Lung (tissue), 11 donors: ENCODE measurements at regions not wholly inside any gene's neighbourhood (a gene's known extent, or its start where the extent isn't known, plus 50 kb on each side); places are given as distances from the start of the nearest gene placed in this dataset.
A peak's percentile ranks its signal among the peaks of the same experiment; 100 is the strongest.

Source experiments
- ATAC-seq: fragments of 200-7000 bp; cut with Tn5 transposase; one replicate; pipeline ENCODE4 v1.9.1; 2020; ENCODE audit warnings: moderate number of reproducible peaks; ENCODE audit not compliant: insufficient read depth, low FRiP score
- DNase-seq, 3 donors: peaks; one replicate each; pipeline ENCODE4 v3.0.0-alpha.2; 2013 to 2017
- H3K27ac ChIP-seq, 2 donors: one replicate each; pipeline ENCODE4 v1.5.1; 2013; ENCODE audit warnings: mild to moderate bottlenecking in 2 of 2, moderate library complexity in 2 of 2, control low read depth in 1 of 2, inconsistent platforms in 1 of 2, low read depth in 1 of 2, low read length in 1 of 2
- H3K27me3 ChIP-seq, 3 donors: one replicate each; pipeline ENCODE4 v1.5.1; 2013; ENCODE audit warnings: low read length in 2 of 3; ENCODE audit not compliant: control insufficient read depth in 3 of 3, insufficient read depth in 3 of 3
- H3K36me3 ChIP-seq, 4 donors: one replicate each; pipeline ENCODE4 v1.5.1; 2013; ENCODE audit warnings: low read length in 4 of 4, mild to moderate bottlenecking in 1 of 4, moderate library complexity in 1 of 4; ENCODE audit not compliant: control insufficient read depth in 4 of 4, insufficient read depth in 4 of 4
- H3K4me1 ChIP-seq, 5 donors: one replicate each; pipeline ENCODE4 v1.5.1; 2013; ENCODE audit warnings: low read length in 5 of 5, mild to moderate bottlenecking in 2 of 5, moderate library complexity in 1 of 5; ENCODE audit not compliant: control insufficient read depth in 5 of 5, insufficient read depth in 5 of 5
- H3K4me3 ChIP-seq: one replicate; pipeline ENCODE4 v1.5.1; 2013; ENCODE audit warnings: mild to moderate bottlenecking, control low read depth, moderate library complexity
- H3K9ac ChIP-seq, 2 donors: one replicate each; pipeline ENCODE4 v1.5.1; 2013; ENCODE audit warnings: low read length in 2 of 2, control low read depth in 1 of 2; ENCODE audit not compliant: insufficient read depth in 1 of 2
- H3K9me3 ChIP-seq, 4 donors: one replicate each; pipeline ENCODE4 v1.5.1; 2013; ENCODE audit warnings: low read length in 3 of 4, mild to moderate bottlenecking in 1 of 4, moderate library complexity in 1 of 4; ENCODE audit not compliant: control insufficient read depth in 4 of 4, insufficient read depth in 3 of 4
- WGBS, 2 donors: extraction: QIAGEN DNeasy Blood & Tissue Kit; methylation state at CpG; one replicate each; pipeline ENCODE4 v1.1.7; 2013; 5-methylcytosine and 5-hydroxymethylcytosine counted together
- TF ChIP-seq, protein P1 (sequence below): IDR thresholded peaks from 2 replicates; pipeline ENCODE4 v1.5.1; 2012; ENCODE audit warnings: mild to moderate bottlenecking; ENCODE audit errors: control extremely low read depth, extremely low read depth
- donor health status: control.
- donor health status: control.
- donor health status: Bipolar disorder and iron deficiency.
- donor health status: healthy.
- donor health status: DM: yes; HTN: yes; CAD: no.

DNA sequence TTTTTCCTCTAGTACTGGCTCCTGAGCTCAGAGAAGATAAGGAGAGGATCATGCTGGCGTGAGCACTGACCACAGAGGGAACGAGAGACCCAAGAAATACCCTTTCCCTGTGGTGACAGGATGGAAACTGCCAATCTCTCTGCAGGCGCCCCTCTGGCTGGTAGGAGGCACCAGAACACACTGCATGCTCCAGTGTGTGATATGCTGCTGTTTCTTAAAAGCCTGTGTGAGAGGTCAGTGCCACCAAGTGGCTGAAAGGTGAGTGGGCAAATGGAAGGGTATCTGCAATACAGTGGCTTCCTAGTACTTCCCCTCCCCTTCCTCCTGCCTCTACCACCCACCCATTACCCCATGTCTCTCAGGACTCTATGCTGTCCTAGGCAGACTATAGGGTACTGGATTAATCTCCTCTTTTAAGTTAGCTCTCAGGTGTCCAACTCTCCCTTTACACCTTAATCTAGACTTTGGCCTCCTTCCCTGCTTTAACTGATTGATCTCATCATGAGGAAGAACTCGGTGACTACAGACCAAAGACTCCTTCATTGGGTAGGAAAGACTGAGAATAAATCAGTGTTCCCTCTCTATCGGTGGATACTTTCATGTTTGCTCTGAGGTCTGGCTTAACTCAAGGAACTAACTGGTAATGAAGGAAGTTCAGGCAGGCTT lies 283.6 kb downstream of the ADRA2A start:
- H3K36me3 ChIP-seq: no peaks in the 10 kb centered on the region
- TF ChIP-seq, protein P1, sequence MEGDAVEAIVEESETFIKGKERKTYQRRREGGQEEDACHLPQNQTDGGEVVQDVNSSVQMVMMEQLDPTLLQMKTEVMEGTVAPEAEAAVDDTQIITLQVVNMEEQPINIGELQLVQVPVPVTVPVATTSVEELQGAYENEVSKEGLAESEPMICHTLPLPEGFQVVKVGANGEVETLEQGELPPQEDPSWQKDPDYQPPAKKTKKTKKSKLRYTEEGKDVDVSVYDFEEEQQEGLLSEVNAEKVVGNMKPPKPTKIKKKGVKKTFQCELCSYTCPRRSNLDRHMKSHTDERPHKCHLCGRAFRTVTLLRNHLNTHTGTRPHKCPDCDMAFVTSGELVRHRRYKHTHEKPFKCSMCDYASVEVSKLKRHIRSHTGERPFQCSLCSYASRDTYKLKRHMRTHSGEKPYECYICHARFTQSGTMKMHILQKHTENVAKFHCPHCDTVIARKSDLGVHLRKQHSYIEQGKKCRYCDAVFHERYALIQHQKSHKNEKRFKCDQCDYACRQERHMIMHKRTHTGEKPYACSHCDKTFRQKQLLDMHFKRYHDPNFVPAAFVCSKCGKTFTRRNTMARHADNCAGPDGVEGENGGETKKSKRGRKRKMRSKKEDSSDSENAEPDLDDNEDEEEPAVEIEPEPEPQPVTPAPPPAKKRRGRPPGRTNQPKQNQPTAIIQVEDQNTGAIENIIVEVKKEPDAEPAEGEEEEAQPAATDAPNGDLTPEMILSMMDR: peak; percentile 18
- ATAC-seq (peak; percentile 77), DNase-seq (peak; percentile 23 to 67 (median 55))
- no peak overlapping the region for H3K9ac ChIP-seq
- no peak overlapping the region for H3K4me3 ChIP-seq
- H3K9me3 ChIP-seq: no peaks in the 10 kb centered on the region
- H3K27ac ChIP-seq: no peak overlapping the region
- H3K27me3 ChIP-seq: no peaks in the 10 kb centered on the region
- WGBS, 2 donors: 20 to 26% methylated on average over 5 of the region's 5 CpGs
- H3K4me1 ChIP-seq: no peaks in the 10 kb centered on the region

DNA sequence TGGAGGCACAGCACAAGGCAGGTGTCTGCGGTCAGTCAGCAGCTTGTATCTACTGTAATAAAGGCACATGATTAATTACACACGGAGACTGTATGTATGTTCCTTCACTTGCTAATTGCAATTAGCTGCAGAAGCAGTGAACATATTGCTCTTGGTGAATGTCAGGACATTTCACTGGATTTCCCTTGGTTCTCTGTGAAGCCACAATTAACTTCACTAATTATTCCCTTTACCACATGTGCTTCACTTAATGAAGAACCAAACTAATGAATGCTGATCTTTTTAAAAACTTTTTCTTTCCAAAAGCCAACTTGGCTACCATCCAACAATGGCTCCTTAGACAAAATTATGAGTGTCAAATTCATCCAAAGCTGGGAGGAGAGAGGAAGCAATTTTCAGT lies 290.7 kb downstream of the ADRA2A start:
- DNase-seq: no peak
- TF ChIP-seq, protein P1: no peak
- H3K4me3 ChIP-seq: no peak overlapping the region
- H3K27ac ChIP-seq: no peak overlapping the region
- WGBS, 2 donors: 87 to 94% methylated on average over 2 of the region's 2 CpGs
- H3K27me3 ChIP-seq: no peaks in the 10 kb centered on the region
- ATAC-seq: no peak
- H3K9me3 ChIP-seq: peaks cover 0 to 1% (median 0%) of the 10 kb centered on the region in 4 donors
- no peaks in the 10 kb centered on the region for H3K36me3 ChIP-seq
- no peak overlapping the region for H3K9ac ChIP-seq
- no peaks in the 10 kb centered on the region for H3K4me1 ChIP-seq

DNA sequence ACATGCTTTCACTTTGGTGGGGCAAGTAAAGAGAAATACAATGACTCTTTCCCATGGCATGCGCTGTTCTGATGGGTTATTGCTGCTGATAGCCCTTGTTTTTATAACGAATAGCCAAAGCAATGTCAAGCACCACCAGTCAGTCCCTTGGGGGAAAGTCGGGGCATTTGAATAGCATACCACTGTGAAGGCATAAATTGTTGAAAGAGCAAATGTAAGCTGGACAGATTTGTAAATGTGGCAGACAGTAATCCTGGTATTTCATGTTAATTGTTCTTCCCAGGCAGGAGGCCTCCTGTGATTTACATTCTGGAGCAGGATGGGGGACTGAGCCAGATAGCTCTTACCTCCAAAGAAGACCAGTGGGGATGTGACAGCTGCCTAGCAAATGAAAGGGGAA lies 293.3 kb downstream of the ADRA2A start:
- Histone ChIP-seq H3K27me3 (no peaks in the 10 kb centered on the region), H3K36me3 (no peaks in the 10 kb centered on the region), H3K4me3 (no peak overlapping the region), H3K9ac (no peak overlapping the region), H3K4me1 (no peaks in the 10 kb centered on the region), H3K27ac (no peak overlapping the region), H3K9me3 (peaks cover 0 to 4% (median 0%) of the 10 kb centered on the region in 4 donors)
- DNase-seq (no peak), ATAC-seq (no peak)
- 47 to 51% methylated on average over 3 of the region's 3 CpGs for WGBS, 2 donors
- TF ChIP-seq, protein P1: no peak

DNA sequence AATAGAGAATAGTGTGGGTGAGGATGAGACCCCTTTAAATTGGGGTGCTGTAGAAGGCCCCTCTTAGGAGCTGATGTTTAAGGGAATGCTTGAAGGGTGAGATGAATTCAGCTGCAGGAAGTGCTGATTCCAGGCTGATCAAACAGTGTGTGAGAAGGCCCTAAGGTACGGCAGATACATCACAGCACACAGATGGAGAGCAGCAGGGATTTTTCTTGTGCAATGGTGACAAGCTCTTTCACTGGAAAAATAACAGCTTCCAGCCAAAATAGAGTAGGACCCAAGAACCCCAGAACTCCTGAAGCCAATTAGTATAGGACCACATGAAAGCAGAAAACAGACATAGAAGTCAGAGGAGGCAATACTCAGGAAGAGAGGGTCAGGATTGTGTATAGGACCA lies 296.9 kb downstream of the ADRA2A start:
- no peaks in the 10 kb centered on the region for H3K4me1 ChIP-seq
- DNase-seq (no peak), ATAC-seq (no peak)
- no peak overlapping the region for H3K9ac ChIP-seq
- no peak overlapping the region for H3K27ac ChIP-seq
- no peaks in the 10 kb centered on the region for H3K27me3 ChIP-seq
- H3K36me3 ChIP-seq: no peaks in the 10 kb centered on the region
- no peak overlapping the region for H3K4me3 ChIP-seq
- H3K9me3 ChIP-seq: peaks cover 0 to 4% (median 0%) of the 10 kb centered on the region in 4 donors
- TF ChIP-seq, protein P1: no peak
- WGBS, 2 donors: 62 to 78% methylated on average over 1 of the region's 1 CpG
